SU-DHL-6 (cell line): ENCODE measurements at regions not wholly inside any gene's neighbourhood (a gene's known extent, or its start where the extent isn't known, plus 50 kb on each side); places are given as distances from the start of the nearest gene placed in this dataset.

ENCODE experiments used
- CTCF ChIP-seq: fragments of 200-600 bp; sonication (generic); IDR thresholded peaks from one replicate; pipeline ENCODE4 v1.5.1; 2017; ENCODE audit warnings: antibody characterized with exemption, mild to moderate bottlenecking, low read length, moderate library complexity; ENCODE audit not compliant: insufficient read depth, poor library complexity, severe bottlenecking
- EZH2phosphoT487 ChIP-seq: fragments of 200-600 bp; sonication (generic), shearing (Covaris generic); conservative IDR thresholded peaks from 2 replicates; pipeline ENCODE4 v1.6.1; 2018; ENCODE audit warnings: mild to moderate bottlenecking, antibody characterized with exemption, low read length, moderate library complexity, mixed read lengths

- TF ChIP-seq CTCF (no peak), EZH2phosphoT487 (no peak)
Observed at GRCh38 chr14:83908419-83908818, 1621.5 kb upstream of the FLRT2 start.
